Mesenchymal stem cell (in vitro differentiated cells and primary cell): ENCODE measurements at regions not wholly inside any gene's neighbourhood (a gene's known extent, or its start where the extent isn't known, plus 50 kb on each side); places are given as distances from the start of the nearest gene placed in this dataset.

Experiments
- DNase-seq: peaks from one replicate; pipeline ENCODE4 v3.0.0-alpha.2; 2013
- H2AFZ ChIP-seq: one replicate; pipeline ENCODE4 v1.6.1; 2013; ENCODE audit warnings: low read depth, mild to moderate bottlenecking, control low read depth, inconsistent platforms, low read length, moderate library complexity
- H2AK5ac ChIP-seq: 2 replicates; pipeline ENCODE4 v1.6.1; 2013; ENCODE audit warnings: low read length, moderate library complexity, mild to moderate bottlenecking, inconsistent platforms; ENCODE audit not compliant: severe bottlenecking
- H2BK120ac ChIP-seq: one replicate; pipeline ENCODE4 v1.6.1; 2013; ENCODE audit warnings: low read depth, mild to moderate bottlenecking, inconsistent platforms, low read length, moderate library complexity
- H2BK12ac ChIP-seq, 2 experiments: one replicate each; pipeline ENCODE4 v1.6.1; 2013; ENCODE audit warnings: inconsistent platforms in 2 of 2, low read length in 2 of 2, mild to moderate bottlenecking in 2 of 2, moderate library complexity in 2 of 2, control low read depth in 1 of 2
- H2BK15ac ChIP-seq: one replicate; pipeline ENCODE4 v1.6.1; 2013; ENCODE audit warnings: mild to moderate bottlenecking, low read depth, inconsistent platforms; ENCODE audit not compliant: poor library complexity, severe bottlenecking
- H2BK5ac ChIP-seq: 2 replicates; pipeline ENCODE4 v1.6.1; 2013; ENCODE audit warnings: low read depth, mild to moderate bottlenecking, low read length, control low read depth, inconsistent platforms; ENCODE audit not compliant: poor library complexity, severe bottlenecking
- H3K14ac ChIP-seq, 2 experiments: one replicate each; pipeline ENCODE4 v1.6.1; 2013; ENCODE audit warnings: inconsistent platforms in 2 of 2, low read length in 2 of 2, control low read depth in 1 of 2, mild to moderate bottlenecking in 1 of 2, moderate library complexity in 1 of 2
- H3K18ac ChIP-seq, 2 experiments: one replicate each; pipeline ENCODE4 v1.6.1; 2013; ENCODE audit warnings: inconsistent platforms in 2 of 2, low read length in 2 of 2, control low read depth in 1 of 2, low read depth in 1 of 2, mild to moderate bottlenecking in 1 of 2
- H3K23ac ChIP-seq, 2 experiments: one replicate each; pipeline ENCODE4 v1.6.1; 2013; ENCODE audit warnings: inconsistent platforms in 2 of 2, low read length in 2 of 2, mild to moderate bottlenecking in 2 of 2, moderate library complexity in 2 of 2, control low read depth in 1 of 2
- H3K27ac ChIP-seq: 2 replicates; pipeline ENCODE4 v1.5.1; 2013; ENCODE audit warnings: mild to moderate bottlenecking, moderate library complexity, low read length, control low read depth, inconsistent platforms; ENCODE audit not compliant: poor library complexity, severe bottlenecking
- H3K27me3 ChIP-seq, 2 experiments: 2 replicates each; pipeline versions ENCODE4 v1.6.1 to v1.7.0; 2013; ENCODE audit warnings: low read length in 2 of 2, mild to moderate bottlenecking in 2 of 2, moderate library complexity in 2 of 2, control low read depth in 1 of 2, inconsistent platforms in 1 of 2; ENCODE audit not compliant: control insufficient read depth in 1 of 2, insufficient read depth in 1 of 2
- H3K36me3 ChIP-seq, 2 experiments: 2 replicates each; pipeline versions ENCODE4 v1.6.1 to v1.7.0; 2013; ENCODE audit warnings: low read length in 2 of 2, control low read depth in 1 of 2, inconsistent platforms in 1 of 2, low read depth in 1 of 2, mild to moderate bottlenecking in 1 of 2; ENCODE audit not compliant: insufficient read depth in 2 of 2, control insufficient read depth in 1 of 2
- H3K4ac ChIP-seq, 2 experiments: one replicate each; pipeline ENCODE4 v1.6.1; 2013; ENCODE audit warnings: inconsistent platforms in 2 of 2, low read length in 2 of 2, mild to moderate bottlenecking in 2 of 2, moderate library complexity in 2 of 2, control low read depth in 1 of 2, low read depth in 1 of 2
- H3K4me1 ChIP-seq: 2 replicates; pipeline ENCODE4 v1.6.1; 2013; ENCODE audit warnings: low read depth, low read length, control low read depth; ENCODE audit not compliant: control insufficient read depth, insufficient read depth
- H3K4me2 ChIP-seq: 2 replicates; pipeline ENCODE4 v1.6.1; 2013; ENCODE audit warnings: low read length, mild to moderate bottlenecking, inconsistent platforms; ENCODE audit not compliant: poor library complexity, severe bottlenecking
- H3K4me3 ChIP-seq, 2 experiments: 2 replicates each; pipeline versions ENCODE4 v1.5.1 to v1.7.0; 2013; ENCODE audit warnings: low read length in 2 of 2, mild to moderate bottlenecking in 2 of 2, control low read depth in 1 of 2, low read depth in 1 of 2; ENCODE audit not compliant: insufficient read depth in 1 of 2
- H3K79me1 ChIP-seq: replicated peaks from 2 replicates; pipeline ENCODE4 v1.6.1; 2013; ENCODE audit warnings: mild to moderate bottlenecking, control low read depth, low read length, inconsistent platforms; ENCODE audit not compliant: poor library complexity, severe bottlenecking
- H3K9ac ChIP-seq: 2 replicates; pipeline ENCODE4 v1.7.0; 2013; ENCODE audit warnings: mild to moderate bottlenecking, low read length, moderate library complexity
- H3K9me3 ChIP-seq: 2 replicates; pipeline ENCODE4 v1.7.0; 2013; ENCODE audit warnings: mild to moderate bottlenecking, low read length; ENCODE audit not compliant: control insufficient read depth
- H4K8ac ChIP-seq: one replicate; pipeline ENCODE4 v1.6.1; 2013; ENCODE audit warnings: inconsistent platforms, mild to moderate bottlenecking, low read length, moderate library complexity
- H4K91ac ChIP-seq: one replicate; pipeline ENCODE4 v1.6.1; 2013; ENCODE audit warnings: mild to moderate bottlenecking, low read length, inconsistent platforms
- WGBS: methylation state at CpG from one replicate; pipeline ENCODE4 v1.1.7; 2013; ENCODE audit warnings: mixed read lengths; 5-methylcytosine and 5-hydroxymethylcytosine counted together

- Histone ChIP-seq H3K18ac (no peak overlapping the region), H3K79me1 (no peaks in the 10 kb centered on the region), H3K27ac (no peak overlapping the region), H2AK5ac (no peak overlapping the region), H3K36me3 (no peaks in the 10 kb centered on the region), H3K9me3 (no peaks in the 10 kb centered on the region), H4K8ac (no peak overlapping the region), H3K4me3 (no peak overlapping the region), H2BK15ac (no peak overlapping the region), H2BK5ac (no peak overlapping the region), H2BK12ac (no peak overlapping the region), H4K91ac (no peak overlapping the region), H3K4ac (no peak overlapping the region), H3K4me1 (no peaks in the 10 kb centered on the region), H3K23ac (no peak overlapping the region), H3K27me3 (peaks cover 0 to 30% of the 10 kb centered on the region in 2 experiments), H2AFZ (no peak overlapping the region), H3K9ac (no peak overlapping the region), H3K4me2 (no peak overlapping the region), H3K14ac (no peak overlapping the region), H2BK120ac (no peak overlapping the region)
- DNase-seq, result no peak
- 91% methylated on average over 2 of the region's 6 CpGs for WGBS
Observed at GRCh38 chr6:165743366-165743898, 80.4 kb upstream of the PDE10A start.

- Histone ChIP-seq H2BK5ac (no peak overlapping the region), H3K36me3 (no peaks in the 10 kb centered on the region), H3K4me2 (no peak overlapping the region), H3K9me3 (peaks cover 3% of the 10 kb centered on the region), H2BK120ac (no peak overlapping the region), H2BK15ac (no peak overlapping the region), H3K4ac (no peak overlapping the region), H3K79me1 (no peaks in the 10 kb centered on the region), H2AK5ac (no peak overlapping the region), H3K23ac (no peak overlapping the region), H3K4me3 (no peak overlapping the region), H3K9ac (no peak overlapping the region), H2BK12ac (no peak overlapping the region), H3K27ac (no peak overlapping the region), H4K91ac (no peak overlapping the region), H4K8ac (no peak overlapping the region), H3K18ac (no peak overlapping the region), H3K27me3 (peaks cover 0 to 18% of the 10 kb centered on the region in 2 experiments), H2AFZ (no peak overlapping the region), H3K4me1 (no peaks in the 10 kb centered on the region), H3K14ac (no peak overlapping the region)
- 93% methylated on average over 6 of the region's 7 CpGs for WGBS
- DNase-seq, result no peak
Observed at GRCh38 chr6:165742047-165742446, 79.0 kb upstream of the PDE10A start.

- Histone ChIP-seq H4K8ac (no peak overlapping the region), H3K4me2 (no peak overlapping the region), H3K9ac (no peak overlapping the region), H2BK15ac (no peak overlapping the region), H3K27ac (no peak overlapping the region), H3K36me3 (no peaks in the 10 kb centered on the region), H3K79me1 (no peaks in the 10 kb centered on the region), H3K4ac (no peak overlapping the region), H3K9me3 (peaks cover 3% of the 10 kb centered on the region), H2AFZ (no peak overlapping the region), H4K91ac (no peak overlapping the region), H3K4me1 (no peaks in the 10 kb centered on the region), H2BK120ac (no peak overlapping the region), H2AK5ac (no peak overlapping the region), H2BK12ac (no peak overlapping the region), H3K18ac (no peak overlapping the region), H3K4me3 (no peak overlapping the region), H3K23ac (no peak overlapping the region), H2BK5ac (no peak overlapping the region), H3K14ac (no peak overlapping the region), H3K27me3 (peaks cover 0 to 29% of the 10 kb centered on the region in 2 experiments)
- no peak for DNase-seq
- no CpG with 5 or more reads among the region's 1 CpG for WGBS
Observed at GRCh38 chr6:165737396-165737795, 74.4 kb upstream of the PDE10A start.

GRCh38 chr6:165735065-165735464 lies 72.0 kb upstream of the PDE10A start:
- H2AK5ac ChIP-seq, result no peak overlapping the region
- H3K27ac ChIP-seq, result no peak overlapping the region
- DNase-seq, result no peak
- no peak overlapping the region for H3K23ac ChIP-seq
- H2BK5ac ChIP-seq, result no peak overlapping the region
- H3K79me1 ChIP-seq, result no peaks in the 10 kb centered on the region
- peaks cover 3% of the 10 kb centered on the region for H3K9me3 ChIP-seq
- H3K4me2 ChIP-seq, result no peak overlapping the region
- H3K36me3 ChIP-seq, result no peaks in the 10 kb centered on the region
- no peak overlapping the region for H4K91ac ChIP-seq
- H3K14ac ChIP-seq, result no peak overlapping the region
- no peak overlapping the region for H2BK12ac ChIP-seq
- H3K4me3 ChIP-seq, result no peak overlapping the region
- H4K8ac ChIP-seq, result no peak overlapping the region
- peaks cover 0 to 26% of the 10 kb centered on the region in 2 experiments for H3K27me3 ChIP-seq
- no peak overlapping the region for H2BK120ac ChIP-seq
- H3K18ac ChIP-seq, result no peak overlapping the region
- no peak overlapping the region for H3K4ac ChIP-seq
- H2AFZ ChIP-seq, result no peak overlapping the region
- H2BK15ac ChIP-seq, result no peak overlapping the region
- H3K9ac ChIP-seq, result no peak overlapping the region
- H3K4me1 ChIP-seq, result no peaks in the 10 kb centered on the region
